ENCODE measurements at regions not wholly inside any gene's neighbourhood (a gene's known extent, or its start where the extent isn't known, plus 50 kb on each side); places are given as distances from the start of the nearest gene placed in this dataset.

GRCh38 chr3:72539856-72540255 lies 308.4 kb downstream of the SHQ1 start:
- 80 to 88% methylated on average over 3 to 5 of the region's 5 CpGs for WGBS, 2 donors (ENCODE audit: low coverage in 1 of 2)
- in situ Hi-C loops (cut with MboI; ENCODE audit: low pct_ligation_motif_present in 1 of 4, low pct_unique_long_range_greater_than_20kb in 1 of 4, low sequenced_read_pairs in 3 of 4), result no loop called here

GRCh38 chr3:72538070-72538745 lies 310.0 kb downstream of the SHQ1 start:
- WGBS, 2 donors (ENCODE audit: low coverage in 1 of 2), result 67 to 69% methylated on average over 6 of the region's 6 CpGs
- H3K36me3 ChIP-seq, result no peaks in the 10 kb centered on the region
- H3K9me3 ChIP-seq, result peaks cover 0 to 4% of the 10 kb centered on the region in 2 donors
- intact Hi-C loops (cut with DNase I; ENCODE audit: low total_unique reads), result no loop called here
- no peaks in the 10 kb centered on the region for H3K27me3 ChIP-seq
- H3K4me3 ChIP-seq, result no peak overlapping the region
- in situ Hi-C loops (cut with MboI; ENCODE audit: low pct_ligation_motif_present in 1 of 4, low pct_unique_long_range_greater_than_20kb in 1 of 4, low sequenced_read_pairs in 3 of 4), result no loop called here
- H3K27ac ChIP-seq, result no peak overlapping the region
- H3K4me1 ChIP-seq, result peaks cover 0 to 7% (median 3%) of the 10 kb centered on the region in 4 donors
- no peak for DNase-seq
- TF ChIP-seq CTCF (IDR thresholded peaks at IDR 0.05) (no peak), POLR2AphosphoS5 (IDR thresholded peaks at IDR 0.05) (no peak)

More at GRCh38 chr3:72539856-72540255, 308.4 kb downstream of the SHQ1 start:
- TF ChIP-seq POLR2AphosphoS5 (IDR thresholded peaks at IDR 0.05), result no peak
- TF ChIP-seq EP300 (IDR thresholded peaks at IDR 0.05; ENCODE audit: low read depth), result no peak
- TF ChIP-seq CTCF (IDR thresholded peaks at IDR 0.05), result no peak
- TF ChIP-seq POLR2A (IDR thresholded peaks at IDR 0.05), result no peak
- DNase-seq, result no peak
- peaks cover 0 to 7% (median 3%) of the 10 kb centered on the region in 4 donors for H3K4me1 ChIP-seq
- H3K27me3 ChIP-seq, result no peaks in the 10 kb centered on the region
- H3K36me3 ChIP-seq, result no peaks in the 10 kb centered on the region
- H3K27ac ChIP-seq, result no peak overlapping the region
- peaks cover 0 to 4% of the 10 kb centered on the region in 2 donors for H3K9me3 ChIP-seq
- H3K4me3 ChIP-seq, result no peak overlapping the region
- intact Hi-C loops (cut with DNase I; ENCODE audit: low total_unique reads), result no loop called here

GRCh38 chr3:72537448-72537847 lies 310.8 kb downstream of the SHQ1 start:
- Histone ChIP-seq H3K9me3 (peaks cover 0 to 4% of the 10 kb centered on the region in 2 donors), H3K27ac (no peak overlapping the region), H3K4me3 (no peak overlapping the region), H3K27me3 (no peaks in the 10 kb centered on the region), H3K4me1 (no peaks in the 10 kb centered on the region), H3K36me3 (no peaks in the 10 kb centered on the region)
- no peak for DNase-seq
- intact Hi-C loops (cut with DNase I; ENCODE audit: low total_unique reads), result no loop called here
- 94% methylated on average over 6 of the region's 6 CpGs; no CpG with 5 or more reads in 1 of the 2 donors for WGBS, 2 donors (ENCODE audit: low coverage in 1 of 2)
- TF ChIP-seq POLR2AphosphoS5 (IDR thresholded peaks at IDR 0.05) (no peak), CTCF (IDR thresholded peaks at IDR 0.05) (no peak), EP300 (IDR thresholded peaks at IDR 0.05; ENCODE audit: low read depth) (no peak), POLR2A (IDR thresholded peaks at IDR 0.05) (no peak)
- in situ Hi-C loops (cut with MboI; ENCODE audit: low pct_ligation_motif_present in 1 of 4, low pct_unique_long_range_greater_than_20kb in 1 of 4, low sequenced_read_pairs in 3 of 4), result no loop called here

- Histone ChIP-seq H3K9me3 (peaks cover 0 to 4% of the 10 kb centered on the region in 2 donors), H3K27ac (no peak overlapping the region), H3K4me1 (no peaks in the 10 kb centered on the region), H3K4me3 (no peak overlapping the region), H3K27me3 (no peaks in the 10 kb centered on the region), H3K36me3 (no peaks in the 10 kb centered on the region)
- 78 to 93% methylated on average over 8 of the region's 8 CpGs for WGBS, 2 donors (ENCODE audit: low coverage in 1 of 2)
- no peak for DNase-seq
- TF ChIP-seq EP300 (IDR thresholded peaks at IDR 0.05; ENCODE audit: low read depth), result no peak
- TF ChIP-seq CTCF (IDR thresholded peaks at IDR 0.05), result no peak
- TF ChIP-seq POLR2AphosphoS5 (IDR thresholded peaks at IDR 0.05), result no peak
- TF ChIP-seq POLR2A (IDR thresholded peaks at IDR 0.05), result no peak
- in situ Hi-C loops (cut with MboI; ENCODE audit: low pct_ligation_motif_present in 1 of 4, low pct_unique_long_range_greater_than_20kb in 1 of 4, low sequenced_read_pairs in 3 of 4) (no loop called here), intact Hi-C loops (cut with DNase I; ENCODE audit: low total_unique reads) (no loop called here)
Observed at GRCh38 chr3:72536878-72537267, 311.4 kb downstream of the SHQ1 start.

All from transverse colon (tissue), 4 donors.